CD14-positive monocyte (primary cell): ENCODE measurements at regions not wholly inside any gene's neighbourhood (a gene's known extent, or its start where the extent isn't known, plus 50 kb on each side); places are given as distances from the start of the nearest gene placed in this dataset.

ENCODE experiments used
- DNase-seq, 3 donors: peaks; one replicate each; pipeline ENCODE4 v3.0.0-alpha.2; 2011 to 2022
- H2AFZ ChIP-seq: 2 replicates; pipeline ENCODE4 v1.6.0; 2012; ENCODE audit warnings: mild to moderate bottlenecking, low read depth, low read length, inconsistent platforms; ENCODE audit not compliant: insufficient read depth, poor library complexity, severe bottlenecking
- H3K27ac ChIP-seq, 2 donors: 1 replicate in 1 of 2; 2 replicates in 1 of 2; pipeline ENCODE4 v1.5.1; 2012 to 2013; ENCODE audit warnings: low read length in 2 of 2, control low read depth in 1 of 2, inconsistent platforms in 1 of 2, low read depth in 1 of 2, mild to moderate bottlenecking in 1 of 2
- H3K27me3 ChIP-seq, 2 donors: one replicate each; pipeline versions ENCODE4 v1.6.0 to v1.6.1; 2011 to 2013; ENCODE audit warnings: low read length in 2 of 2; ENCODE audit not compliant: control insufficient read depth in 2 of 2, insufficient read depth in 2 of 2
- H3K36me3 ChIP-seq, 2 donors: replicated peaks in 1 of 2; 1 replicate in 1 of 2; 2 replicates in 1 of 2; pipeline versions ENCODE4 v1.5.1 to v1.6.1; 2012 to 2013; ENCODE audit warnings: low read length in 2 of 2, control low read depth in 1 of 2, inconsistent platforms in 1 of 2, mild to moderate bottlenecking in 1 of 2; ENCODE audit not compliant: insufficient read depth in 2 of 2, control insufficient read depth in 1 of 2
- H3K4me1 ChIP-seq, 2 donors: 1 replicate in 1 of 2; 2 replicates in 1 of 2; pipeline versions ENCODE4 v1.5.1 to v1.6.1; 2012 to 2013; ENCODE audit warnings: low read length in 2 of 2, control low read depth in 1 of 2, inconsistent platforms in 1 of 2, mild to moderate bottlenecking in 1 of 2, moderate library complexity in 1 of 2; ENCODE audit not compliant: insufficient read depth in 2 of 2, control insufficient read depth in 1 of 2
- H3K4me2 ChIP-seq: replicated peaks from 2 replicates; pipeline ENCODE3; 2012; ENCODE audit warnings: low read length, moderate library complexity, mild to moderate bottlenecking; ENCODE audit not compliant: poor library complexity, severe bottlenecking; ENCODE audit errors: extremely low read depth
- H3K4me3 ChIP-seq, 3 experiments: fragments of 200-600 bp in 1 of 3; sonication (generic) in 1 of 3; replicated peaks in 1 of 3; 1 replicate in 2 of 3; 2 replicates in 1 of 3; pipeline ENCODE4 v1.5.1; 2011 to 2013; ENCODE audit warnings: low read length in 3 of 3, mild to moderate bottlenecking in 3 of 3, control low read depth in 2 of 3, low read depth in 2 of 3, inconsistent platforms in 1 of 3, moderate library complexity in 1 of 3
- H3K79me2 ChIP-seq: 2 replicates; pipeline ENCODE4 v1.6.0; 2012; ENCODE audit warnings: mild to moderate bottlenecking, control low read depth, inconsistent platforms, low read length, moderate library complexity; ENCODE audit not compliant: insufficient read depth
- H3K9ac ChIP-seq: 2 replicates; pipeline ENCODE4 v1.6.0; 2017; ENCODE audit warnings: low read length, mild to moderate bottlenecking; ENCODE audit not compliant: insufficient read depth, poor library complexity, severe bottlenecking
- H3K9me3 ChIP-seq, 2 donors: replicated peaks in 1 of 2; 1 replicate in 1 of 2; 2 replicates in 1 of 2; pipeline versions ENCODE4 v1.5.1 to v1.6.1; 2012 to 2013; ENCODE audit warnings: low read length in 2 of 2, control low read depth in 1 of 2; ENCODE audit not compliant: control insufficient read depth in 1 of 2, insufficient read depth in 1 of 2
- H4K20me1 ChIP-seq: 2 replicates; pipeline ENCODE4 v1.6.0; 2012; ENCODE audit warnings: mild to moderate bottlenecking, low read length, control low read depth, moderate library complexity; ENCODE audit not compliant: insufficient read depth
- H3K27ac Mint-ChIP-seq, 7 donors: one replicate each; pipeline ENCODE4 v1.8.0; 2020; ENCODE audit warnings: mild to moderate bottlenecking in 7 of 7, mixed read lengths in 7 of 7, moderate library complexity in 6 of 7, inconsistent platforms in 2 of 7
- H3K27me3 Mint-ChIP-seq, 3 donors: one replicate each; pipeline ENCODE4 v1.8.0; 2021 to 2022; ENCODE audit warnings: low read depth in 3 of 3, mild to moderate bottlenecking in 3 of 3, mixed read lengths in 3 of 3, moderate library complexity in 3 of 3, inconsistent platforms in 1 of 3
- H3K36me3 Mint-ChIP-seq, 2 donors: one replicate each; pipeline ENCODE4 v1.8.0; 2020; ENCODE audit warnings: mixed read lengths in 2 of 2, inconsistent platforms in 1 of 2, mild to moderate bottlenecking in 1 of 2
- H3K4me1 Mint-ChIP-seq: one replicate; pipeline ENCODE4 v1.8.0; 2020; ENCODE audit warnings: mild to moderate bottlenecking, mixed read lengths
- H3K4me3 Mint-ChIP-seq, 2 donors: one replicate each; pipeline ENCODE4 v1.8.0; 2020; ENCODE audit warnings: mild to moderate bottlenecking in 2 of 2, mixed read lengths in 2 of 2, moderate library complexity in 1 of 2
- H3K9me3 Mint-ChIP-seq, 7 donors: one replicate each; pipeline ENCODE4 v1.8.0; 2020 to 2022; ENCODE audit warnings: mixed read lengths in 7 of 7, mild to moderate bottlenecking in 6 of 7, moderate library complexity in 6 of 7, inconsistent platforms in 2 of 7
- CTCF ChIP-seq: fragments of 200-600 bp; IDR thresholded peaks from one replicate; pipeline ENCODE4 v1.8.0; 2022; ENCODE audit warnings: antibody characterized with exemption, mild to moderate bottlenecking
- WGBS: methylation state at CpG from one replicate; pipeline ENCODE4 v1.1.5; 2013; ENCODE audit warnings: missing lambda C conversion rate; ENCODE audit not compliant: insufficient coverage; 5-methylcytosine and 5-hydroxymethylcytosine counted together
- intact Hi-C, 2 donors: fragments of 100-400 bp; cut with micrococcal nuclease; formaldehyde crosslinking; loops; one replicate each; pipeline versions ENCODE4 v1.15.0 to v1.15.1; 2023

- Mint-ChIP-seq H3K4me1 (peaks cover 9% of the 10 kb centered on the region), H3K9me3 (peaks cover 0 to 3% (median 0%) of the 10 kb centered on the region in 7 donors), H3K4me3 (no peak overlapping the region), H3K27me3 (peaks cover 22 to 39% (median 24%) of the 10 kb centered on the region in 3 donors), H3K27ac (no peak overlapping the region), H3K36me3 (no peaks in the 10 kb centered on the region)
- Histone ChIP-seq H3K4me3 (no peak overlapping the region), H3K36me3 (no peaks in the 10 kb centered on the region), H4K20me1 (no peaks in the 10 kb centered on the region), H3K27ac (no peak overlapping the region), H2AFZ (no peak overlapping the region), H3K27me3 (peaks cover 7 to 13% of the 10 kb centered on the region in 2 donors), H3K9me3 (no peaks in the 10 kb centered on the region), H3K4me2 (no peak overlapping the region), H3K79me2 (no peaks in the 10 kb centered on the region), H3K4me1 (no peaks in the 10 kb centered on the region), H3K9ac (no peak overlapping the region)
- intact Hi-C loops = no loop called here
- no peak for DNase-seq
- TF ChIP-seq CTCF = no peak
Observed at GRCh38 chr3:139239550-139239949, 104.3 kb upstream of the MRPS22 start.

GRCh38 chr3:139241783-139242182, 102.0 kb upstream of the MRPS22 start:
- Mint-ChIP-seq H3K27me3 (peaks cover 24 to 41% (median 24%) of the 10 kb centered on the region in 3 donors), H3K27ac (no peak overlapping the region), H3K4me3 (no peak overlapping the region), H3K36me3 (no peaks in the 10 kb centered on the region), H3K9me3 (peaks cover 0 to 3% (median 0%) of the 10 kb centered on the region in 7 donors), H3K4me1 (no peaks in the 10 kb centered on the region)
- intact Hi-C loops = no loop called here
- no peaks in the 10 kb centered on the region for H3K79me2 ChIP-seq
- no peak overlapping the region for H3K9ac ChIP-seq
- H3K27ac ChIP-seq = no peak overlapping the region
- H3K4me3 ChIP-seq = no peak overlapping the region
- peaks cover 7 to 13% of the 10 kb centered on the region in 2 donors for H3K27me3 ChIP-seq
- no peaks in the 10 kb centered on the region for H4K20me1 ChIP-seq
- DNase-seq = no peak
- H3K4me2 ChIP-seq = no peak overlapping the region
- no peaks in the 10 kb centered on the region for H3K4me1 ChIP-seq
- TF ChIP-seq CTCF = no peak
- H3K9me3 ChIP-seq = no peaks in the 10 kb centered on the region
- no peak overlapping the region for H2AFZ ChIP-seq
- no peaks in the 10 kb centered on the region for H3K36me3 ChIP-seq
- WGBS = no CpG with 5 or more reads among the region's 2 CpGs
